ACHN (cell line): ENCODE measurements at regions not wholly inside any gene's neighbourhood (a gene's known extent, or its start where the extent isn't known, plus 50 kb on each side); places are given as distances from the start of the nearest gene placed in this dataset.
"Not testable (repeated sequence)": the region's sequence is repeated elsewhere in the genome, so short reads cannot be mapped to it uniquely, and the experiment has no call there.

ENCODE experiments used
- DNase-seq: peaks from one replicate; pipeline ENCODE4 v3.0.0-alpha.2; 2015
- in situ Hi-C: cut with HindIII; loops from 2 replicates; pipeline ENCODE4 v1.10.0; 2017; ENCODE audit warnings: low sequenced_read_pairs, low pct_ligation_motif_present, low pct_unique_long_range_greater_than_20kb

DNA sequence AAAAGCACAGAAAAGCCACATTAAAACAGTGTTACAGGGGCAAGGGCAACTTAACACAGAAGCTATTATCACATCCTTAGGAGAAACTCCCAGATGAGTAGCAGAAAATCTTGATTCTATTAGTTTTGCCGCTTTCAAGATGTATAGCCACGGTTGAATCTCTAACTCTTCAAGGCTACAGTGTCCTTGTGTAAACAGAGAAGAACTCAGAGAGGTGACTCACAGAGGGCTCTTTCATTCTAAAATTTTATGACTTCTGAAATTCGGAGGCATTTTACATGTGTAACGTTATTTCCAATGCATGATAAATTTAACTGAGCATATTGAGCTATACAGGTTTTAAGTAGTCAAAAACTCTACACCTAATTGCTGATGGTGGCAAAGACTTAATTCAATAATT is 846.6 kb downstream of the GBE1 start:
- DNase-seq, result no peak
- in situ Hi-C loops, result no loop called here

DNA sequence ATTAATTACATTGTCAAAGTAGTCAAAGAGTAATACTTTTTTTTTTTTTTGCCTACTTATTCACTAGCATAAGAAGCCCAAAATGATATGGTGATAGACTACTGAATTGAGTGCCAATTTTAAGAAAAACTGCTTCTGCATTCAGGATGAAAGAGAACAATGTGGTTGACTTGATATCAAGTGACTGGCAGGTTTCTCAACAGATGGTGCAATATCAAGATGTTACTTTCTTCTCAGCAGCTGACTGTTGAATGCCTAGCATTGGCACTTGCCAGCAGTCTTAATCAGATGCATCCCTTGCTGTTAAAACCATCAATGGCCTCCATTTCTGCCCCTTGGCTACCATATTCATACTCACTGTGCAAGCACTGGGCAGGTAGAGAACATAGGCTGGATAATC is 863.2 kb downstream of the GBE1 start:
- in situ Hi-C loops, result no loop called here
- DNase-seq, result no peak

DNA sequence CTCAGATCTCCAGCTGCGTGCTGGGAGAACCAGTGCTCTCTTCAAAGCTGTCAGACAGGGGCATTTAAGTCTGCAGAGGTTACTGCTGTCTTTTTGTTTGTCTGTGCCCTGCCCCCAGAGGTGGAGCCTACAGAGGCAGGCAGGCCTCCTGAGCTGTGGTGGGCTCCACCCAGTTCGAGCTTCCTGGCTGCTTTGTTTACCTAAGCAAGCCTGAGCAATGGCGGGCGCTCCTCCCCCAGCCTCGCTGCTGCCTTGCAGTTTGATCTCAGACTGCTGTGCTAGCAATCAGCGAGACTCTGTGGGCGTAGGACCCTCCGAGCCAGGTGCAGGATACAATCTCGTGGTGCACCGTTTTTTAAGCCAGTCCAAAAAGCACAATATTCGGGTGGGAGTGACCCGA is 864.4 kb downstream of the GBE1 start:
- DNase-seq, in situ Hi-C loops: not testable (repeated sequence)

DNA sequence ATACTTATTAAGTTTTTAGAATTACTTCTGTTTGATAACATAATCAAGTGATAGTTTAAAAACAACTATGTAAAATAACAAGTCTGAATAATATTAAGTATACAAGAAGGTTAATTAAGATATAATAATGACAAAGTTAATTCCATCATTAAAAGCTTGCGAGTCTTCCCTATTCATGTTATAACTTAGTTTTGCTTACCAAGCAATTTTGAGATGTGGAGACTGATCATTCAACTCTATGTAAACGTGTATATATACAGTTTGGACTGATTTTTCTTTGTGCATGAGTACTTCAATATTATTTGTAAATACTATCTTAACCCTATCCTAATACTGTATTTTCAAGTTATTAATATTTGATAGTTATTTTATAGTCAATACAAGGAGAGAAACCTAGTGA is 870.9 kb downstream of the GBE1 start:
- DNase-seq, result no peak
- in situ Hi-C loops, result no loop called here

DNA sequence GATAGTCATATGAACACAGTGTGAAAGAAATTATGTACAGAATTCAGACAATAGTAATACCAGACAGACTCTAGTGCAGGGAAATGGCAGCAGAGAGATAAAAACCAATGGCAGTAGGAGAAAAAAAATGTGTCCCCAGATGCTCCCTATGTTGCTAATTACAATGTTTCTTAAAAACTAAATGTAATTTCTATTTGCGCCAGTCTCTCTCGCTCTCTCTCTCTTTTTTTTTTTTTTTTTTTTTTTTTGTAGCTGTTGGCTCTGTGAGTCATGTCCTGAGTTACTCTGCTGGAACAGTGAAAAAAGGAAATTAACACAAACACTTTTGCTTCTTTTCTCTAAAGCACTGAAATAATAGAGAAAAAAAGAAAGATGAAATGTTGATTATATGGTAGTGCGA is 871.9 kb downstream of the GBE1 start:
- DNase-seq, result no peak
- in situ Hi-C loops, result no loop called here

DNA sequence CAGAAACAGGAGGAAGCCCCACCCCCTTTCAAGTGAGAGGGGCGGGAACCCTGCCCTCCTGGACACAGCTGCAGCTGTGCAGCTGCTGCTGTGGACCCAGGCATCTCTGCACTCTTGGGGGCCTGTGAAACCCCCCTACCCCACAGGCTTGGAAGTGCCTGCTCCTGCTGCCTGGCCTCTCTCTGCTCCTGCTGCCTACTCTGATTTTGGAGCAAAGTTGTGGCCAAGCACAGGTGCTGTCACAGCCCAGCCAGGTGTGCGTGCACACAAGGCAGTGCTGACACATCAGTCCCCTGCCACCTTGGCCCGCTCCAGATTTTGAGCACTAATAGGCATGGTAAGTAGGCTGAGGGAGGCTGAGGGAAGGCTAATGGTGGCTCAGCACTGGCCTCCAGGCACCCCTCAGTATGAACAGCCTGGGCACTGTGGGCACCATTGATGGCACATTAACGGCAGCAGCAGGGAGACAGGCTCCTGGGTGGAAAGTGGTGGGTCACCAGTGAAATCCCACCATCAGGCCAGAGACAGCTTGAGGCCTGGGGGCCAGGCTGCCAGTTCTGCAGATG is 890.9 kb downstream of the GBE1 start:
- DNase-seq, result no peak
- in situ Hi-C loops, result no loop called here

DNA sequence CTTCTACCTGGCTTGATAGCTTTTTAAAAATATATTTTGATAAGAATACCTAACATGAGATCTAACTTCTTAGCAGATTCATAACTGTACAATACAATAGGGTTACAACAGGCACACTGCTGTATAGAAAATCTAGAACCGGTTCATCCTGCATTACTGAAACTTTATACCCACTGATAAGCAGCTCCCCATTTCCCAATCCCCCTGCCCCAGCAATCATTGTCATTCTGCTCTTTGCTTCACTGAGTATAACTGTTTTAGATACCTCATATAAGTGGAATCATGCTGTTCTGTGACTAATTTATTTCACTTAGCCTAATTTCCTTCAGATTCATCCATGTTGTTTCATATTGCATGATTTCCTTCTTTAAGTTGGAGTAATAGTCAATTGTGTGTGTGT is 906.0 kb downstream of the GBE1 start:
- no peak for DNase-seq
- in situ Hi-C loops, result no loop called here

DNA sequence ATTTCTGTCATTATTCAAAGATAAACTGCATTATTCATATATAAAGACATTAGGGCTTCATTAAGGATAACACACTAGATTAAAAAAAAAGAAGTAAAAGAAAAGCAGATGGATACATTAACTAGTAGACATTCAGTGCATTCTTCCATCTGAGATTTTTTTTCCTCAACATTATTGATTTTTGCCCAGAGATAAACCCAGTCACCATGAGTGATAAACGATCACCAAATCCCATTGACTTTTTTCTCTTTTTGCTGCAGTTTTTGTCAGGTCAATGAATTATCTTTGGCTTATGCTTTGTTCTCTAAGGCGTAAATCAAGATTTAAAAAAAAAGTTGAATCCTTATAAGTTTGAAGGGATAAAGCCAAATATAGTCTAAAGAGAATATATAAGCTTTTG is 925.0 kb downstream of the GBE1 start:
- no peak for DNase-seq
- in situ Hi-C loops, result no loop called here

DNA sequence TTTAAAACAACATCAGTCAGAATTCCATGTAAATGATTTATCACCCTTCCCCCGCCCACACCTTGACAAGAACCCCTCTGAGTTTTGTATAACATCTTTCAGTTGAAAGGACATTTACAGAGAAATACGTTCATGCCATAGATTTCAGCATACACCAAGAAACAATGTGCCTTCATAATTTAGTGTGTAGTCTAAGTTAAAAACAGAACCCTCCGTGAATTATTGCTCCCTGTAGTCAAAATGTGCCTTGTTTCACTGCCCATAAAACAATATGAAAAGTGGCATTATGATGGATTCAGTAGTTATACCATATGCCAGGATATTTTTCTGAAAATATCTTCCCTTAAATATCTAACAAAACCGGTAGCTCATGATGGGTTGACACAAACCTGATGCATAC is 953.9 kb downstream of the GBE1 start:
- DNase-seq, result no peak
- in situ Hi-C loops, result no loop called here

DNA sequence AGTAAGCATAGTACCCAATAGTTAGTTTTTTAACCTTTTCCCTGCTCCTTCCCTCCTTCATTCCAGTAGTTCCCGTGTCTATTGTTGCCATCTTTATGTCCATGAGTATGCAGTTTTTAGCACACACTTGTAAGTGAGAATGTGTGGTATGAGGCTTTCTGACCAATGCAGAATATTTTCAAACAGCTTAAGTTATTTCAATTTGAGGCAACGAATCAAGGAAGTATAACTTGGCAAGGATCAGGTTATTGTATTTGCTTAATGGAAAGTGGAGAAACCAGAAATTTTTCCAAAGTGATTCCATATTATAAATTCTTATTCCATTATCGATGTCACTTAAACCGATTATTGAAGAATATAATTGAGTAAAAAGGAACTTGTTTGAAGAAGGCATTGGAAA is 954.8 kb downstream of the GBE1 start:
- in situ Hi-C loops, result no loop called here
- no peak for DNase-seq

DNA sequence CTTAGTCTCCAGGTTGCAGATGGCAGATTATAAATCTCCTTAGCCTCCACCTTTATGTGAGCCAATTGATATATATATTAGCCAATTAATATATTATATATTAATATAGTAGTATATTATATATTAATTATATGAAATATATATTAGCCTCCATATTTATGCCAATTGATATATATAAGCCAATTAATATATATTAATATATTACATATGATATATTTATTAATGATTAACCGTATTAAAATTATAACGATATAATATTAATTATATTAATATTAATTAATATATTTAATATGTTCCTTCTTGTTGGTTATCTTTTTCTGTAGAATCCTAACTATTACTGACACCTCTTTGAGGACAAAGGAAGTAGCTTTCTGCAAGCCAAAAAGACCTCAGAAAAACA is 972.5 kb downstream of the GBE1 start:
- in situ Hi-C loops, result no loop called here
- no peak for DNase-seq

DNA sequence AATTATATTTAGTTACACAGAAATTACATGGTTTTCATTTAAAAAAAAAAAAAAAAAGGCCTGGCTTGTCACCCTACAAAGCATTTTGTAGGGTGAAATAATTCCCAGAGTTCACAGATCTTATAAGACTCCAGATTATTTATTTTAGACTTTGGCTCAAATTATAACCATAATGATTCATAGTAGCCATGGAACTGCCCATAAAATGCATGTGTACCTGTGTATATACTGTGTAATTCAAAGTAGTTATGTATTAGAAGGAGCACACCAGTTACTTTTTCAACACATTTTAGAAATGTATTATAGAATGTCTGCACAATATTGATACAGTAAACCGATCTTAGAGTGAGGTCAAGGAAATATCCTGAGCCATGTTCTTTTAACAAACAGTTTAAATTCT is 975.6 kb downstream of the GBE1 start:
- in situ Hi-C loops, result no loop called here
- DNase-seq, result no peak

DNA sequence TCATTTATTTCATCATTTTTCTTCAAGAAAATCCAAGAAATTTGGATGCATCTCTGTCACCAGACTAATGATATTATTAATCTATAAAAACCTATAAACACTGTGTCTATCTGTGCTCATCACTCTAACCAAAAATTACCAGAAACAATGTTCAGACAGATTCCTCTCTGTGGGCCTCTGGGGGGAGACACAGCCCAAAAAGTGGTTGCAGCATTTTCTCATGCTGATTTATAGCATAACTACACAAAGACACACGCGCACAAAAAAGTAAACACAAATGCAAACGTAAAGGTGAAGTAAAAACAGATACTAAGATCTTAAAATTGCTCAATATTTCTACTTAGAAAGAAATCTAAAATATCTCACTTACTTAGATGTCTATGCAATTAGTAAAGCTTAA is 976.0 kb downstream of the GBE1 start:
- peak; percentile 3 for DNase-seq
- in situ Hi-C loops, result no loop called here

DNA sequence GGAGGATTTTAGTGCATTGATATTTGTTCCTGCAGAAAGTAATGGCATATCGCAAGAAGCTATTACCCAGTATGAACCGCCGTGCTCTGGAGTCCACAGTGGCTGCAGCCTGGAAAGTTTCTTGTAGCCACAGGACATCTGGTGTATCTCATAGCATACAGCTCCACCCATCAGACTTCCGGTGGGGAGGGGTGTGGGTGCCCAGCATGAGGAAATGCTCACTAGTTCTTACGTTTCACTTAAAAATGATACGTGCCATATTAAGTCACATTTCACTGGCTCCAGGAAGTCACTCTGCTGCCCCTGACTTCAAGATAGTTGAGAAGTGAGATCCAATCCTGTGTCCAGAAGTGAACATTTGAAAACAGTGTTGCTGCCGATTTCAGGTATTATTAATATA is 990.4 kb downstream of the GBE1 start:
- DNase-seq, result no peak
- in situ Hi-C loops, result no loop called here

DNA sequence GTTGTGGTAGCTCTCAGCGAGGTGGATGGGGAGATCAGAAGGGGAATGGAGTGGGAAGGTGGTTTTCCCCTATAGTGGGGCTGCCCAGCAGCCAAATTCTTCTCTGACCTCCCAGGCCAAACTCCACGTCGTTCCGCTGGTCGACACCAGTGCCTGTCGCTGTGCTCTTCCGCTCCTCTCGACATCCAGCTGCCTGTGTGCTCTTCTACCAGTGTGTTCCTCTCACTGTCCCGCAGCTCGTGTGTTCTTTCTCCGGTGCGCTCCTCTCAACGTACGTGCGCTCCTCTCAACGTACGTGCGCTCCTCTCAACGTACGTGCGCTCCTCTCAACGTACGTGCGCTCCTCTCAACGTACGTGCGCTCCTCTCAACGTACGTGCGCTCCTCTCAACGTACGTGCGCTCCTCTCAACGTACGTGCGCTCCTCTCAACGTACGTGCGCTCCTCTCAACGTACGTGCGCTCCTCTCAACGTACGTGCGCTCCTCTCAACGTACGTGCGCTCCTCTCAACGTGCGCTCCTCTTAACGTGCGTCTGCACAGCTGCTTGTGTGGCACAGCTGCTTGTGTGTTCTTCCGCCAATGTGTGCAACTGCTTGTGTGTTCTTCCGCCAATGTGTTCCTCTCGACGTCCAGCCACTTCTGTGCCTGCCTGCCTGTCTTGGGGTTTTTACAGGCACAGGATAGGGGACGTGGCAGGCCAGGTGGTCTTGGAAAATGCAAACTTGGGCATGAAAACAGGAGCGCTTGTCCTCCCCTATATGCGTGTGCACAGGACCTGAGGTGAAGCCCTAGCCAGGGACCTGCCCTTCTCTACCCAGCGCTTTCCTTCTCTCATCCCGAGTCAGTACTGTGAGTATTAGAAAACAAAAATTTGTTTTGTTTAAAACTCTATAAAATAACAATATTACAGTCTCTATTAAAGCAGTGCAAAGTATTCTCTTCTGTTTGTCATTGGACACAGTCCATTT is 991.1 kb downstream of the GBE1 start:
- DNase-seq, result no peak
- in situ Hi-C loops, result no loop called here

DNA sequence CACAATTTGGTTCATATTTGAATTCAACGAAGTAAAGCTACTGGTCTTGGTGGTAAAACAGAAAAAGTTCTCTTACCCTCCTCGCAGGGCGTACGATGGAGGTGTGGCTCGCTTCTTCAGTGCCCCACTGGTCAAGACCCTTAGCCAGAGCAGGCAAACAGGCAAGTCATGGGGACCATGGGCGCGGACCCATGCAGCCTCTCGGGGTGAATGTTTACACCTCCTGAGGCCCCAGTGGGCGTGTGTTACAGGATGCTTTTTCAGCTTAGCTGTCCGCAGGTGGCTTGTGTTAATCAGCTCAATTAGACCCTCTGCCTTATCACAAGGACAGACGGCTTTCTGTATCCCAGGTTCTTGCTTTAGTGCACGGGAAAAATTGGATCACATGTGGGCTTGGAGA is 991.8 kb downstream of the GBE1 start:
- DNase-seq, result no peak
- in situ Hi-C loops, result no loop called here

DNA sequence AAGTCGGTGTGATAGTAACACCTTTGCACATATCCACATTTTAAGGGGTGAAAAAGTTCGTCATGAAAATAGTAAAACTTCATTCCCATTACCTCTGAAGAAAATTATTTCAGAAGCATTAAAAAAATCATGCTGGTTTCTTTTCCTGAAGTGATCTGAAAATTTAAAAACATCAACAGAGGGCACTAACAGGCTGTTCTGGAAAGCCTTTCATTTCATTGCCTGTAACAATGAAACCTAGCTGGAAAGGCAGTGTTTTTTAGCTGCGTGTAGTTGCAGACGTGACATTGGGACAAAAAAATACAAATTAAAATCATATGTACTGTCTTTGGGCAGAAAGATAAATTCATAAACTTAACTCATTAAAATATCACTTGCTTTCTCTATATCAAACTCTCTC is 993.8 kb downstream of the GBE1 start:
- in situ Hi-C loops, result no loop called here
- no peak for DNase-seq

DNA sequence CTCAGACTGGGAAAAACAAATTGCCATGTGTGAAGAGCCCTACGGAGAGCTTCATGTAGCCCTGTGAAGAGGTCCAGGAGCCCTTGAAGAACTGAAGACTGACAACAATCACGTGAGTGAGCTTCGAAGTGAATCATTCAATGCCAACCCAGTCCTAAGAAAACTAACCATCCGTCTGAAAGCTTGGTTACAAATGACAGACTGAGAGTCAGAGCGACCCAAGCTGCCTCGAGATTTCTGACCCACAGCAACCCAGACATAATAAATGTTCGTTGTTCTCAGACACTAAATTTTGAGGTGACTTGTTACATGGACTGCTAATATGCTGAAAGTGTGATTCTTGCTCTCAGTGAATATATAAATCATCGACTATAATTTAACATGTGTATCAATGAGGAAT is 987.2 kb upstream of the ROBO1 start:
- DNase-seq, result no peak
- in situ Hi-C loops, result no loop called here

DNA sequence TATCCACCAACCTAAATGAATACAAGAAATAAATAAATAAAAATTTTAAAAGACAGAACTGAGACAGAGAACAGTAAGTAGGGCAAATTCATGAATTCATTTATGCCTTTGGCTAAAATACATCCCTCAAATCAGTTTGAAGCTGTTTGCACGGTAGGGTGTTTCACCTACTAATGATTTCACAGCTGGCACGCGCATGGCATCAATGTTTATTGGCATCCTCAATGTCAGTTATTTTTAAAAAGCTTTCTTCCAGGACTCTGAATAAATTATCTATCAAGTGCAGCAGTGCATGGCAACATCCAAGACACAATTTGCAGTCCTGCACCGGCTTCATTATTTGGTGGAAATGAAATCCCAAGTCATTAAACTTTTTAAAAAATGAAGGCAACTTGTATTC is 985.2 kb upstream of the ROBO1 start:
- DNase-seq, result no peak
- in situ Hi-C loops, result no loop called here

DNA sequence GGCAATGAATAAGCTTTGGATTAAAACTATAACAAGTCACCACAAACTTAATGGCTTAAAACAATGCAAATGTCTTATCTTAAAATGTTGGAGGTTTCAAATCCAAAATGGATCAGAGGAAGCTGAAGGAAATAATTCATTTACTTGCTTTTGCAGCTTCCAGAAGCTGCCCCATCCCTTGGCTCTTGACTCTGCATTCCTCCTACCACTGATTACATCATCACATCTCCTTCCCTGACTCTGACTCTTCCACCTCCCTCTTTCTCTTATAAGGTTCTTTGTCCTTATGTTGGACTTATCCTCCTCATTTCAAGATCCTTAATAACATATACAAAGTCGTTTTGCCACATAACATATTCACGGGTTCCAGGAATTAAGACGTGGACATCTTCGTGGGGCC is 982.8 kb upstream of the ROBO1 start:
- in situ Hi-C loops, result no loop called here
- DNase-seq, result no peak
